SK-N-SH (cell line): ENCODE measurements at regions not wholly inside any gene's neighbourhood (a gene's known extent, or its start where the extent isn't known, plus 50 kb on each side); places are given as distances from the start of the nearest gene placed in this dataset.

Experiments used
- CTCF ChIA-PET: fragments of 300-600, 350-600 bp; formaldehyde crosslinking; extraction: SDS; loops from one replicate; lab custom pipeline; 2021; lab: Yijun Ruan, JAX
- POLR2A ChIA-PET: fragments of 350-600 bp; sonication (Branson Sonifier 250); formaldehyde crosslinking; extraction: SDS; loops from one replicate; lab custom pipeline; 2020; ENCODE audit warnings: antibody characterized with exemption, inconsistent platforms; lab: Yijun Ruan, JAX
- DNase-seq: peaks from one replicate; pipeline ENCODE4 v3.0.0; 2012
- H2AFZ ChIP-seq: fragments of 200-600 bp; sonication (generic); 2 replicates; pipeline ENCODE4 v1.8.1; 2016; ENCODE audit warnings: antibody characterized with exemption, mild to moderate bottlenecking, low read depth
- H3F3A ChIP-seq: fragments of 200-600 bp; sonication (generic); replicated peaks from 2 replicates; pipeline ENCODE3; 2016; ENCODE audit warnings: antibody characterized with exemption, mild to moderate bottlenecking; ENCODE audit not compliant: insufficient read depth
- H3K27ac ChIP-seq, 2 experiments: fragments of 200-500 bp in 1 of 2; fragments of 200-600 bp in 1 of 2; sonication (Bioruptor generic) in 1 of 2; sonication (generic), shearing (Covaris generic) in 1 of 2; 2 replicates each; pipeline versions ENCODE4 v1.5.1 to v1.6.1; 2014 to 2016; ENCODE audit warnings: low read depth in 2 of 2, inconsistent platforms in 1 of 2, low read length in 1 of 2, mild to moderate bottlenecking in 1 of 2, mixed read lengths in 1 of 2
- H3K27me3 ChIP-seq: fragments of 200-600 bp; sonication (generic), shearing (Covaris generic); 2 replicates; pipeline ENCODE4 v1.6.1; 2016; ENCODE audit warnings: mixed run types; ENCODE audit not compliant: insufficient read depth
- H3K36me3 ChIP-seq, 2 experiments: fragments of 200-500 bp in 1 of 2; fragments of 200-600 bp in 1 of 2; sonication (Bioruptor generic) in 1 of 2; sonication (generic) in 1 of 2; replicated peaks in 1 of 2; 2 replicates each; pipeline versions ENCODE3 to v1.5.1; 2014 to 2016; ENCODE audit warnings: low read length in 1 of 2, mild to moderate bottlenecking in 1 of 2; ENCODE audit not compliant: insufficient read depth in 2 of 2, control insufficient read depth in 1 of 2
- H3K4me1 ChIP-seq, 2 experiments: fragments of 200-500 bp in 1 of 2; fragments of 200-600 bp in 1 of 2; sonication (Bioruptor generic) in 1 of 2; sonication (generic), shearing (Covaris generic) in 1 of 2; 2 replicates each; pipeline versions ENCODE4 v1.5.1 to v1.6.1; 2014 to 2016; ENCODE audit warnings: low read depth in 1 of 2, low read length in 1 of 2, mixed run types in 1 of 2; ENCODE audit not compliant: insufficient read depth in 2 of 2, control insufficient read depth in 1 of 2
- H3K4me2 ChIP-seq: fragments of 200-600 bp; sonication (generic), shearing (Covaris generic); 2 replicates; pipeline ENCODE4 v1.6.1; 2017; ENCODE audit warnings: mixed run types
- H3K4me3 ChIP-seq, 2 experiments: fragments of 200-500 bp in 1 of 2; fragments of 200-600 bp in 1 of 2; sonication (Bioruptor generic) in 1 of 2; sonication (generic), shearing (Covaris generic) in 1 of 2; 2 replicates each; pipeline versions ENCODE4 v1.5.1 to v1.8.1; 2014 to 2016; ENCODE audit warnings: low read depth in 2 of 2, inconsistent platforms in 1 of 2, low read length in 1 of 2, mild to moderate bottlenecking in 1 of 2, mixed read lengths in 1 of 2, moderate library complexity in 1 of 2
- H3K79me2 ChIP-seq: fragments of 200-600 bp; sonication (generic); 2 replicates; pipeline ENCODE4 v1.8.1; 2017; ENCODE audit warnings: mild to moderate bottlenecking; ENCODE audit not compliant: insufficient read depth
- H3K9ac ChIP-seq: fragments of 200-600 bp; sonication (generic); 2 replicates; pipeline ENCODE4 v1.6.1; 2017; ENCODE audit warnings: mixed run types
- H3K9me2 ChIP-seq: fragments of 200-600 bp; sonication (generic); 2 replicates; pipeline ENCODE4 v1.6.1; 2017; ENCODE audit warnings: mixed run types
- H3K9me3 ChIP-seq: fragments of 200-600 bp; sonication (generic); 2 replicates; pipeline ENCODE4 v1.6.1; 2017; ENCODE audit warnings: mixed run types, mild to moderate bottlenecking, moderate library complexity
- H4K20me1 ChIP-seq: fragments of 200-600 bp; sonication (generic); 2 replicates; pipeline ENCODE4 v1.6.1; 2017; ENCODE audit warnings: mild to moderate bottlenecking, mixed run types; ENCODE audit not compliant: insufficient read depth
- CHD2 ChIP-seq: fragments of 150-350 bp; IDR thresholded peaks from 2 replicates; pipeline ENCODE4 v1.6.1; 2018; ENCODE audit warnings: low read length; ENCODE audit not compliant: partially characterized antibody
- GATA2 ChIP-seq: sonication (generic); formaldehyde crosslinking; IDR thresholded peaks from 2 replicates; pipeline ENCODE4 v1.5.0; 2020; ENCODE audit warnings: mild to moderate bottlenecking, missing genetic modification reagents
- IRF3 ChIP-seq: fragments of 150-350 bp; IDR thresholded peaks from 2 replicates; pipeline ENCODE4 v1.6.1; 2016; ENCODE audit warnings: mild to moderate bottlenecking, low read depth, low read length
- MAX ChIP-seq: IDR thresholded peaks from 2 replicates; pipeline ENCODE4 v1.4.0; 2012; ENCODE audit warnings: low read depth
- MEF2A ChIP-seq: IDR thresholded peaks from 2 replicates; pipeline ENCODE4 v1.4.0; 2012; ENCODE audit warnings: low read depth, borderline replicate concordance
- MXI1 ChIP-seq: IDR thresholded peaks from 2 replicates; pipeline ENCODE4 v1.6.1; 2012; ENCODE audit warnings: mild to moderate bottlenecking, low read depth, low read length, improper control_type of control experiment
- NFIC ChIP-seq: IDR thresholded peaks from 2 replicates; pipeline ENCODE4 v1.4.0; 2012; ENCODE audit warnings: borderline replicate concordance
- NRF1 ChIP-seq: IDR thresholded peaks from 2 replicates; pipeline ENCODE4 v1.6.1; 2012; ENCODE audit warnings: low read depth, mild to moderate bottlenecking, low read length
- PBX3 ChIP-seq: IDR thresholded peaks from 2 replicates; pipeline ENCODE4; 2012
- POLR2AphosphoS5 ChIP-seq: IDR thresholded peaks from 2 replicates; pipeline ENCODE4 v1.6.1; 2012; ENCODE audit warnings: low read depth, low read length
- RFX5 ChIP-seq: IDR thresholded peaks from 2 replicates; pipeline ENCODE4 v1.6.1; 2012; ENCODE audit warnings: mild to moderate bottlenecking, improper control_type of control experiment, low read length
- RXRA ChIP-seq: IDR thresholded peaks from 2 replicates; pipeline ENCODE4 v1.4.0; 2012; ENCODE audit warnings: low read depth, mild to moderate bottlenecking, borderline replicate concordance
- SMC3 ChIP-seq: IDR thresholded peaks from 2 replicates; pipeline ENCODE4 v1.6.1; 2012; ENCODE audit warnings: low read depth, low read length, improper control_type of control experiment
- TAF1 ChIP-seq: IDR thresholded peaks from 2 replicates; pipeline ENCODE4 v1.6.1; 2012; ENCODE audit warnings: low read depth, mild to moderate bottlenecking, low read length, moderate library complexity, borderline replicate concordance
- TCF12 ChIP-seq: IDR thresholded peaks from 2 replicates; pipeline ENCODE4 v1.4.0; 2012
- USF2 ChIP-seq: fragments of 150-350 bp; IDR thresholded peaks from 2 replicates; pipeline ENCODE4 v1.6.1; 2017; ENCODE audit warnings: antibody characterized with exemption, low read length, low read depth, borderline replicate concordance
- WGBS: methylation state at CpG from one replicate; pipeline ENCODE4 v1.1.6; 2017; ENCODE audit warnings: low lambda C conversion rate; 5-methylcytosine and 5-hydroxymethylcytosine counted together
- TF ChIP-seq, protein P1 (sequence below): IDR thresholded peaks from 2 replicates; pipeline ENCODE4 v1.6.1; 2012; ENCODE audit warnings: mild to moderate bottlenecking, low read depth, low read length, moderate library complexity

DNA sequence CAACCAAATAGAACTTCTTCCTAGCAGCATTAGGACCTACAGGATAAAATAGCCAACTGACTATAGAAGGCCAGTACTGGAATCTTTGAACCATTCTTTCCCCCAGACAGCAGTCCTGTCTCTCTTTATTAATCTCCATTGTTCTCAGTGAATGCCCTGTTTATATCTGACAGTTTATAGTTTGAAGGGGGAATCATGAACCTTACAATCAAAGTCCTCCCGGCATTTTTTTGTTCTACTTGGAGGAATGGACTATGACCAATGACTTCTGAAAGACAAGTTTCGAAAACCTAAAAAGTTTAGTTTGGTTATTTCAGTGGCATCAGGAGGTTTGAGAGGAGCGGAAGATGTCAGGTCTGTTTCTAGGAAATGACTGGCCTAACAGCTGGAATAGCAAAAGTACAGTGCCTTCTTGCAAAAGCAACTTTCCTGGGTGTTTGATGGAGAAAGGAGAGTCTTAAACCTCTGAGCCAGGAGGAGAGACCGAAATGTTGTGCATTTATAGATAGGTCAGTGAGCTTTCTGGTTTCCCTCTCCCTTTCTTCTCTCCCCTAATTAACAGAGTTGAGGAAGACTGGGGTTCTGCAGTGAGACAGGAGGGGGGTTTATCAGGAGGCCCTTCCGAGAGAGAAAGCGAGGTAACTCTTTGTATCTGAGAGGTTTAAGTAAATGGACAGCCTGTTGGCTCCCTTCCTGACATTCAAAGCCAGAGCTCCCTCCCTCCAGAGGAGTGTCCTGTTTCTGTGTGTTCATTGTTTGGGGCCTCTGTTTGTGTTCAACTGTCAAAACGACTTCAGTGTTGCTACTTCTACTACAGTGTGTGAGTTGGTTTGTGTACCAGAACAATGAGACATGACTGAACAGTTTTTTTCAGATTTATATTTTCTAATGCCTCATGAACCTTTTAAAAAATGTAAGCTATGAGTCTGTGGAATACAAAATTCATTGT lies 383.0 kb upstream of the RARB start (continued):
- TF ChIP-seq, protein P1, sequence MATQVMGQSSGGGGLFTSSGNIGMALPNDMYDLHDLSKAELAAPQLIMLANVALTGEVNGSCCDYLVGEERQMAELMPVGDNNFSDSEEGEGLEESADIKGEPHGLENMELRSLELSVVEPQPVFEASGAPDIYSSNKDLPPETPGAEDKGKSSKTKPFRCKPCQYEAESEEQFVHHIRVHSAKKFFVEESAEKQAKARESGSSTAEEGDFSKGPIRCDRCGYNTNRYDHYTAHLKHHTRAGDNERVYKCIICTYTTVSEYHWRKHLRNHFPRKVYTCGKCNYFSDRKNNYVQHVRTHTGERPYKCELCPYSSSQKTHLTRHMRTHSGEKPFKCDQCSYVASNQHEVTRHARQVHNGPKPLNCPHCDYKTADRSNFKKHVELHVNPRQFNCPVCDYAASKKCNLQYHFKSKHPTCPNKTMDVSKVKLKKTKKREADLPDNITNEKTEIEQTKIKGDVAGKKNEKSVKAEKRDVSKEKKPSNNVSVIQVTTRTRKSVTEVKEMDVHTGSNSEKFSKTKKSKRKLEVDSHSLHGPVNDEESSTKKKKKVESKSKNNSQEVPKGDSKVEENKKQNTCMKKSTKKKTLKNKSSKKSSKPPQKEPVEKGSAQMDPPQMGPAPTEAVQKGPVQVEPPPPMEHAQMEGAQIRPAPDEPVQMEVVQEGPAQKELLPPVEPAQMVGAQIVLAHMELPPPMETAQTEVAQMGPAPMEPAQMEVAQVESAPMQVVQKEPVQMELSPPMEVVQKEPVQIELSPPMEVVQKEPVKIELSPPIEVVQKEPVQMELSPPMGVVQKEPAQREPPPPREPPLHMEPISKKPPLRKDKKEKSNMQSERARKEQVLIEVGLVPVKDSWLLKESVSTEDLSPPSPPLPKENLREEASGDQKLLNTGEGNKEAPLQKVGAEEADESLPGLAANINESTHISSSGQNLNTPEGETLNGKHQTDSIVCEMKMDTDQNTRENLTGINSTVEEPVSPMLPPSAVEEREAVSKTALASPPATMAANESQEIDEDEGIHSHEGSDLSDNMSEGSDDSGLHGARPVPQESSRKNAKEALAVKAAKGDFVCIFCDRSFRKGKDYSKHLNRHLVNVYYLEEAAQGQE = no peak

GRCh38 chr3:25046911-25047771 lies 380.9 kb upstream of the RARB start:
- H3K9ac ChIP-seq = no peak overlapping the region
- DNase-seq = no peak
- TF ChIP-seq MXI1 (no peak), RXRA (no peak), SMC3 (no peak), TAF1 (no peak), NFIC (no peak), TCF12 (no peak), USF2 (no peak), MEF2A (no peak), CHD2 (no peak), RFX5 (no peak), IRF3 (no peak), POLR2AphosphoS5 (no peak), PBX3 (no peak), MAX (no peak), NRF1 (no peak), GATA2 (CRISPR knock-in tag) (no peak)
- TF ChIP-seq, all 33 proteins: peak for 0
- Histone ChIP-seq H3K4me3 (no peak overlapping the region), H3K9me3 (no peaks in the 10 kb centered on the region), H3F3A (no peaks in the 10 kb centered on the region), H3K4me1 (peaks cover 0 to 20% of the 10 kb centered on the region in 2 experiments; a peak in 2 of 4 replicates), H3K27ac (no peak overlapping the region), H3K4me2 (no peak overlapping the region), H3K79me2 (no peaks in the 10 kb centered on the region), H3K27me3 (no peaks in the 10 kb centered on the region), H4K20me1 (no peaks in the 10 kb centered on the region), H2AFZ (no peak overlapping the region), H3K36me3 (no peaks in the 10 kb centered on the region), H3K9me2 (no peaks in the 10 kb centered on the region)
- WGBS = 78% methylated on average over 2 of the region's 2 CpGs
- POLR2A ChIA-PET = no interaction called here
- CTCF ChIA-PET = interaction anchor here (0.8 kb wide), 1 partner anchor 84 kb away, joined by 4 read pairs; no protein-coding TSS in a partner anchor
